PC-9 (cell line): ENCODE measurements at regions not wholly inside any gene's neighbourhood (a gene's known extent, or its start where the extent isn't known, plus 50 kb on each side); places are given as distances from the start of the nearest gene placed in this dataset.
"Not testable (repeated sequence)": the region's sequence is repeated elsewhere in the genome, so short reads cannot be mapped to it uniquely, and the experiment has no call there.

Source experiments
- BruUV-seq: library from RNA; stranded (reverse); fragments of 400-500 nt; replicated peaks from 2 replicates; lab custom pipeline; 2021; lab: Mats Ljungman, UMichigan
- CTCF ChIA-PET: fragments of 300-600 bp; sonication (Branson Sonifier 250); formaldehyde crosslinking; loops from one replicate; lab custom pipeline; 2022; ENCODE audit warnings: antibody characterized with exemption; lab: Charles Lee
- POLR2A ChIA-PET: fragments of 300-600 bp; sonication (Branson Sonifier 250); formaldehyde crosslinking; loops from one replicate; lab custom pipeline; 2022; ENCODE audit warnings: antibody characterized with exemption; ENCODE audit not compliant: unreplicated experiment; lab: Charles Lee
- DNase-seq, 2 experiments: peaks; one replicate each; pipeline versions ENCODE4 v3.0.0 to v3.0.0-alpha.2; 2015 to 2022; ENCODE audit warnings: mixed read lengths in 1 of 2
- H2AFZ ChIP-seq: fragments of 200-600 bp; sonication (generic); 2 replicates; pipeline ENCODE4 v1.8.1; 2017; ENCODE audit warnings: antibody characterized with exemption
- H3F3A ChIP-seq: fragments of 200-600 bp; sonication (generic); 2 replicates; pipeline ENCODE4 v1.8.1; 2017; ENCODE audit warnings: antibody characterized with exemption, mild to moderate bottlenecking, low read depth; ENCODE audit not compliant: insufficient read depth
- H3K27ac ChIP-seq: fragments of 200-600 bp; sonication (generic); 2 replicates; pipeline ENCODE4 v1.6.1; 2016; ENCODE audit warnings: mixed run types
- H3K27me3 ChIP-seq: fragments of 200-600 bp; sonication (generic); 2 replicates; pipeline ENCODE4 v1.6.1; 2016; ENCODE audit warnings: low read depth, mixed run types; ENCODE audit not compliant: insufficient read depth
- H3K36me3 ChIP-seq: fragments of 200-600 bp; sonication (generic); 2 replicates; pipeline ENCODE4 v1.6.1; 2016; ENCODE audit warnings: low read depth, mixed run types
- H3K4me1 ChIP-seq: fragments of 200-600 bp; sonication (generic); replicated peaks from 2 replicates; pipeline ENCODE4 v1.6.1; 2016; ENCODE audit warnings: mixed run types; ENCODE audit not compliant: insufficient read depth
- H3K4me2 ChIP-seq: fragments of 200-600 bp; sonication (generic); 2 replicates; pipeline ENCODE4 v1.6.1; 2017; ENCODE audit warnings: mixed run types
- H3K4me3 ChIP-seq: fragments of 200-600 bp; sonication (generic); 2 replicates; pipeline ENCODE4 v1.6.1; 2016; ENCODE audit warnings: mixed run types
- H3K79me2 ChIP-seq: fragments of 200-600 bp; sonication (generic); 2 replicates; pipeline ENCODE4 v1.6.1; 2017; ENCODE audit warnings: low read depth, mixed run types
- H3K9me2 ChIP-seq: fragments of 200-600 bp; sonication (generic); 2 replicates; pipeline ENCODE4 v1.8.1; 2017; ENCODE audit warnings: mild to moderate bottlenecking; ENCODE audit not compliant: insufficient read depth
- H3K9me3 ChIP-seq: fragments of 200-600 bp; sonication (generic); 2 replicates; pipeline ENCODE4 v1.8.1; 2016; ENCODE audit warnings: low read depth; ENCODE audit not compliant: insufficient read depth
- H4K20me1 ChIP-seq: fragments of 200-600 bp; sonication (generic); 2 replicates; pipeline ENCODE4 v1.8.1; 2017; ENCODE audit not compliant: insufficient read depth
- CTCF ChIP-seq: fragments of 200-600 bp; sonication (generic); conservative IDR thresholded peaks from 2 replicates; pipeline ENCODE4 v1.6.1; 2017; ENCODE audit warnings: mixed run types, antibody characterized with exemption, mild to moderate bottlenecking, moderate library complexity
- EZH2 ChIP-seq: fragments of 200-600 bp; sonication (generic); IDR thresholded peaks from 2 replicates; pipeline ENCODE4 v1.8.0; 2017; ENCODE audit warnings: antibody characterized with exemption, low read depth
- intact Hi-C: fragments of 100-400 bp; cut with micrococcal nuclease; formaldehyde crosslinking; loops from one replicate; pipeline ENCODE4 v1.10.0; 2022; ENCODE audit not compliant: unreplicated experiment

- Histone ChIP-seq H3F3A (peaks cover 7% of the 10 kb centered on the region; the same call in 1 of the 2 replicates), H3K36me3 (no peaks in the 10 kb centered on the region), H4K20me1 (no peaks in the 10 kb centered on the region), H3K4me2 (no peak overlapping the region), H2AFZ (no peak overlapping the region), H3K9me2 (no peaks in the 10 kb centered on the region), H3K9me3 (no peaks in the 10 kb centered on the region), H3K27ac (no peak overlapping the region), H3K79me2 (peaks cover 43% of the 10 kb centered on the region), H3K4me3 (no peak overlapping the region), H3K4me1 (peaks cover 4% of the 10 kb centered on the region; the same call in 1 of the 2 replicates), H3K27me3 (no peaks in the 10 kb centered on the region)
- BruUV-seq = no TSS peak
- DNase-seq = no peak
- TF ChIP-seq EZH2 (no peak), CTCF (no peak)
- intact Hi-C loops = no loop called here
- ChIA-PET POLR2A (no interaction called here), CTCF (no interaction called here)
Observed at GRCh38 chr18:23324861-23325260, 128.2 kb upstream of the RIOK3 start.

DNA sequence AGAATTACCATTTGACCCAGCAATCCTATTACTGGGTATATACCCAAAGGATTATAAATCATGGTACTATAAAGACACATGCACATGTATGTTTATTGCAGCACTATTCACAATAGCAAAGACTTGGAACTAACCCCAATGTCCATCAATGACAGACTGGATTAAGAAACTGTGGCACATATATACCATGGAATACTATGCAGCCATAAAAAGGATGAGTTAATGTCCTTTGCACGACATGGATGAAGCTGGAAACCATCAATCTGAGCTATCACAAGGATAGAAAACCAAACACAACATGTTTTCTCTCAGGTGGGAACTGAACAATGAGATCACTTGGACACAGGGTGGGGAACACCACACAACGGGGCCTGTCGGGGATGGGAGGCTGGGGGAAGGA lies 123.4 kb upstream of the RIOK3 start:
- POLR2A ChIA-PET, H2AFZ ChIP-seq, BruUV-seq, H3K9me2 ChIP-seq, H3K27me3 ChIP-seq, H3K9me3 ChIP-seq, H4K20me1 ChIP-seq, DNase-seq, H3K36me3 ChIP-seq, H3K27ac ChIP-seq: not testable (repeated sequence)
- H3K4me1 ChIP-seq = peaks cover 24% of the 10 kb centered on the region
- intact Hi-C loops = loop anchor here (2.0 kb wide), 2 partner anchors 69 to 71 kb away; no protein-coding TSS in a partner anchor
- H3K4me2 ChIP-seq = peak overlapping the region; percentile 96
- CTCF ChIA-PET = interaction anchor here (0.7 kb wide), 1 partner anchor 323 kb away, joined by 8 read pairs; no protein-coding TSS in a partner anchor
- H3K79me2 ChIP-seq = peaks cover 39% of the 10 kb centered on the region
- H3K4me3 ChIP-seq = peak overlapping the region; percentile 71
- peaks cover 27% of the 10 kb centered on the region for H3F3A ChIP-seq

DNA sequence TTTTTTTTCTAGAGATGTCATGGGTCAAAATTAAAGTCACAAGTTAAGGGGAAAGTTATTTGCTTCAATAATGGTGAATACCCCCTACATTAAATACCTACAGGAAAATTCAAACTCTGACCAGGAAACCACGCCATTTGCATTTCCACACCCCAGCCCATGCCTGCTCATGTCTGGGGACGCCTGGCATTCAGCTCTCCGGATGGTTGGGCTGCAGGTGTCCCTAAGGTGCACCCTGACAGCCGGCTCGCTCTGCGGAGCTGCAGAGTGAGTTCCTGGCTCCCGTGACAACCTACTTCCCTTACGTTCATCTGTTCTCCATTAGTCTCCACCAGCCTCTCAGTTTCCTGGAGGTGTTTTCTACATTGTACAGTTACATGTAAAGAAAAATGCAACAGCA lies 122.7 kb upstream of the RIOK3 start:
- H3K9me2 ChIP-seq = no peaks in the 10 kb centered on the region
- no peaks in the 10 kb centered on the region for H3K36me3 ChIP-seq
- DNase-seq = peak in 1 of 2 experiments; percentile 15
- no peaks in the 10 kb centered on the region for H3K27me3 ChIP-seq
- peaks cover 27% of the 10 kb centered on the region for H3F3A ChIP-seq
- peaks cover 32% of the 10 kb centered on the region for H3K79me2 ChIP-seq
- intact Hi-C loops = loop anchor here (2.0 kb wide), 2 partner anchors 70 kb away; no protein-coding TSS in a partner anchor
- TF ChIP-seq EZH2 = no peak
- no peak for TF ChIP-seq CTCF
- peak overlapping the region; percentile 93 for H3K27ac ChIP-seq
- H3K4me3 ChIP-seq = peak overlapping the region; percentile 71
- CTCF ChIA-PET = no interaction called here
- TSS peak; percentile 64 for BruUV-seq
- POLR2A ChIA-PET = interaction anchor here (0.8 kb wide), 1 partner anchor 1731 kb away, joined by 4 read pairs; no protein-coding TSS in a partner anchor
- peak overlapping the region; percentile 74 for H2AFZ ChIP-seq
- no peaks in the 10 kb centered on the region for H3K9me3 ChIP-seq
- H3K4me1 ChIP-seq = peaks cover 24% of the 10 kb centered on the region
- no peaks in the 10 kb centered on the region for H4K20me1 ChIP-seq
- H3K4me2 ChIP-seq = peak overlapping the region; percentile 96
